ENCODE measurements at regions not wholly inside any gene's neighbourhood (a gene's known extent, or its start where the extent isn't known, plus 50 kb on each side); places are given as distances from the start of the nearest gene placed in this dataset.
"Not testable (repeated sequence)": the region's sequence is repeated elsewhere in the genome, so short reads cannot be mapped to it uniquely, and the experiment has no call there.

DNA sequence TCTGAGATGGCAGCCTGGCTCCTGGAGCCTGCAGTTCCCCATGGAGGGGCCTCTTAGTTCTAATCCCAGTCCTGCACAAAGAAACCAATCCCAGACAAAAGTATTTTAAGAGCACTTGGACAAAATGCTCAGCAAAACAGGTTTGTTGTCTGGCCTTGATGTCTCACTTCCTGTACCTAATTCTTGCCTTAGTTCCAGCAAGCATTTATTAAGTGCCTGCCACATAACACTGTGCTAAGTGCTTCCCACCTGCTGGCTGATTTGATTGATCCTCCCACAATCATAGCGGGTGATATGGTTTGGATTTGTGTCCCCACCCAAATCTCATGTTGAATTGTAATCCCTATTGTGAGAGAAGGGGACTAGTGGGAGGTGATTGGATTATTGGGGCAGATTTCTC, 65.7 kb upstream of the HABP2 start:
- Histone ChIP-seq H3K9me3 (ENCODE audit: control insufficient read depth in 1 of 2, insufficient read depth in 1 of 2, low read length in 2 of 2) (no peaks in the 10 kb centered on the region), H3K4me1 (ENCODE audit: insufficient read depth, low read length) (no peaks in the 10 kb centered on the region), H3K27ac (ENCODE audit: low read depth in 1 of 2, low read length in 2 of 2) (no peak overlapping the region), H3K27me3 (ENCODE audit: control insufficient read depth in 1 of 2, insufficient read depth in 2 of 2, low read length in 2 of 2) (peaks cover 0 to 3% of the 10 kb centered on the region in 2 experiments), H3K4me3 (ENCODE audit: low read length) (no peak overlapping the region), H3K36me3 (ENCODE audit: insufficient read depth, low read length) (no peaks in the 10 kb centered on the region)
- ChIA-PET CTCF (no interaction called here), POLR2A (no interaction called here)
- Mint-ChIP-seq H3K4me1 (ENCODE audit: low read depth) (no peaks in the 10 kb centered on the region), H3K27ac (no peak overlapping the region), H3K36me3 (ENCODE audit: low read depth) (no peaks in the 10 kb centered on the region), H3K27me3 (peaks cover 8% of the 10 kb centered on the region), H3K9me3 (no peaks in the 10 kb centered on the region), H3K4me3 (no peak overlapping the region)
- no peak for TF ChIP-seq CTCF (IDR thresholded peaks at IDR 0.05)
- intact Hi-C loops (cut with DNase I, micrococcal nuclease) = no loop called here
- ATAC-seq (ENCODE audit: poor library complexity) (no peak), DNase-seq (no peak)

- no peak overlapping the region for H3K27ac Mint-ChIP-seq
- peaks cover 8% of the 10 kb centered on the region for H3K27me3 Mint-ChIP-seq
- H3K27ac ChIP-seq (ENCODE audit: low read depth in 1 of 2, low read length in 2 of 2) = no peak overlapping the region
- H3K36me3 ChIP-seq (ENCODE audit: insufficient read depth, low read length) = no peaks in the 10 kb centered on the region
- no peak overlapping the region for H3K4me3 Mint-ChIP-seq
- DNase-seq = no peak
- H3K27me3 ChIP-seq (ENCODE audit: control insufficient read depth in 1 of 2, insufficient read depth in 2 of 2, low read length in 2 of 2) = peaks cover 0 to 3% of the 10 kb centered on the region in 2 experiments
- no peak overlapping the region for H3K4me3 ChIP-seq (ENCODE audit: low read length)
- H3K4me1 ChIP-seq (ENCODE audit: insufficient read depth, low read length) = no peaks in the 10 kb centered on the region
- ChIA-PET POLR2A (no interaction called here), CTCF (no interaction called here)
- ATAC-seq (ENCODE audit: poor library complexity) = no peak
- no peaks in the 10 kb centered on the region for H3K9me3 Mint-ChIP-seq
- no peaks in the 10 kb centered on the region for H3K9me3 ChIP-seq (ENCODE audit: control insufficient read depth in 1 of 2, insufficient read depth in 1 of 2, low read length in 2 of 2)
- intact Hi-C loops (cut with DNase I, micrococcal nuclease) = no loop called here
- H3K4me1 Mint-ChIP-seq (ENCODE audit: low read depth) = no peaks in the 10 kb centered on the region
- H3K36me3 Mint-ChIP-seq (ENCODE audit: low read depth) = no peaks in the 10 kb centered on the region
- no peak for TF ChIP-seq CTCF (IDR thresholded peaks at IDR 0.05)
Observed at GRCh38 chr10:113488186-113488585, 64.7 kb upstream of the HABP2 start.

- not testable (repeated sequence) for H3K9me3 Mint-ChIP-seq
Observed at GRCh38 chr10:113489522-113489921, 63.3 kb upstream of the HABP2 start.

GRCh38 chr10:113491967-113492565, 60.8 kb upstream of the HABP2 start:
- POLR2A ChIA-PET = no interaction called here
- Histone ChIP-seq H3K4me1 (ENCODE audit: insufficient read depth, low read length) (no peaks in the 10 kb centered on the region), H3K27ac (ENCODE audit: low read depth in 1 of 2, low read length in 2 of 2) (no peak overlapping the region), H3K9me3 (ENCODE audit: control insufficient read depth in 1 of 2, insufficient read depth in 1 of 2, low read length in 2 of 2) (no peaks in the 10 kb centered on the region), H3K4me3 (ENCODE audit: low read length) (no peak overlapping the region), H3K27me3 (ENCODE audit: control insufficient read depth in 1 of 2, insufficient read depth in 2 of 2, low read length in 2 of 2) (peaks cover 0 to 3% of the 10 kb centered on the region in 2 experiments), H3K36me3 (ENCODE audit: insufficient read depth, low read length) (no peaks in the 10 kb centered on the region)
- Mint-ChIP-seq H3K4me1 (ENCODE audit: low read depth) (no peaks in the 10 kb centered on the region), H3K4me3 (no peak overlapping the region), H3K9me3 (no peaks in the 10 kb centered on the region), H3K27ac (no peak overlapping the region), H3K27me3 (peaks cover 8% of the 10 kb centered on the region), H3K36me3 (ENCODE audit: low read depth) (no peaks in the 10 kb centered on the region)
- ATAC-seq (ENCODE audit: poor library complexity) (no peak), DNase-seq (no peak)
- intact Hi-C loops (cut with DNase I, micrococcal nuclease) = no loop called here
- TF ChIP-seq CTCF (IDR thresholded peaks at IDR 0.05) = no peak
- CTCF ChIA-PET = no interaction called here

More at GRCh38 chr10:113489522-113489921, 63.3 kb upstream of the HABP2 start:
- CTCF ChIA-PET; H3K4me3 Mint-ChIP-seq; POLR2A ChIA-PET; H3K27me3 ChIP-seq (ENCODE audit: control insufficient read depth in 1 of 2, insufficient read depth in 2 of 2, low read length in 2 of 2); H3K27ac ChIP-seq (ENCODE audit: low read depth in 1 of 2, low read length in 2 of 2); H3K9me3 ChIP-seq (ENCODE audit: control insufficient read depth in 1 of 2, insufficient read depth in 1 of 2, low read length in 2 of 2); H3K27ac Mint-ChIP-seq; H3K27me3 Mint-ChIP-seq; H3K4me3 ChIP-seq (ENCODE audit: low read length); DNase-seq; H3K36me3 ChIP-seq (ENCODE audit: insufficient read depth, low read length); intact Hi-C loops (cut with DNase I, micrococcal nuclease); ATAC-seq (ENCODE audit: poor library complexity); H3K4me1 ChIP-seq (ENCODE audit: insufficient read depth, low read length); H3K4me1 Mint-ChIP-seq (ENCODE audit: low read depth); H3K36me3 Mint-ChIP-seq (ENCODE audit: low read depth): not testable (repeated sequence)

Data from CD4-positive, alpha-beta T cell (primary cell).